IPS-18c (cell line): ENCODE measurements at regions not wholly inside any gene's neighbourhood (a gene's known extent, or its start where the extent isn't known, plus 50 kb on each side); places are given as distances from the start of the nearest gene placed in this dataset.

ENCODE experiments used
- H3K4me3 ChIP-seq: 2 replicates; pipeline ENCODE4 v1.7.0; 2013; ENCODE audit warnings: low read depth, mild to moderate bottlenecking, low read length, moderate library complexity; ENCODE audit not compliant: insufficient read depth
- H3K9me3 ChIP-seq: one replicate; pipeline ENCODE4 v1.6.1; 2013; ENCODE audit warnings: mild to moderate bottlenecking, low read length, moderate library complexity; ENCODE audit not compliant: control insufficient read depth, insufficient read depth

GRCh38 chr5:167821669-167822068 is 469.8 kb upstream of the WWC1 start:
- Histone ChIP-seq H3K4me3 (no peak overlapping the region), H3K9me3 (no peaks in the 10 kb centered on the region)

GRCh38 chr5:167822241-167822640 is 469.2 kb upstream of the WWC1 start:
- no peak overlapping the region for H3K4me3 ChIP-seq
- H3K9me3 ChIP-seq: no peaks in the 10 kb centered on the region

GRCh38 chr5:167823405-167823804 is 468.0 kb upstream of the WWC1 start:
- no peaks in the 10 kb centered on the region for H3K9me3 ChIP-seq
- no peak overlapping the region for H3K4me3 ChIP-seq

- Histone ChIP-seq H3K9me3 (no peaks in the 10 kb centered on the region), H3K4me3 (no peak overlapping the region)
These were observed 463.7 kb upstream of the WWC1 start for GRCh38 chr5:167827766-167828165.

GRCh38 chr5:167831754-167832504 is 459.5 kb upstream of the WWC1 start:
- Histone ChIP-seq H3K9me3 (no peaks in the 10 kb centered on the region), H3K4me3 (no peak overlapping the region)

- Histone ChIP-seq H3K9me3 (no peaks in the 10 kb centered on the region), H3K4me3 (no peak overlapping the region)
These were observed 458.8 kb upstream of the WWC1 start for GRCh38 chr5:167832609-167833008.

- Histone ChIP-seq H3K4me3 (no peak overlapping the region), H3K9me3 (no peaks in the 10 kb centered on the region)
These were observed 458.0 kb upstream of the WWC1 start for GRCh38 chr5:167833456-167833855.

- Histone ChIP-seq H3K4me3 (no peak overlapping the region), H3K9me3 (no peaks in the 10 kb centered on the region)
These were observed 456.3 kb upstream of the WWC1 start for GRCh38 chr5:167835146-167835545.

- no peak overlapping the region for H3K4me3 ChIP-seq
- H3K9me3 ChIP-seq: no peaks in the 10 kb centered on the region
These were observed 454.3 kb upstream of the WWC1 start for GRCh38 chr5:167837127-167837526.

GRCh38 chr5:167839065-167839464 is 452.4 kb upstream of the WWC1 start:
- no peak overlapping the region for H3K4me3 ChIP-seq
- H3K9me3 ChIP-seq: no peaks in the 10 kb centered on the region

GRCh38 chr5:167840527-167841130 is 450.8 kb upstream of the WWC1 start:
- Histone ChIP-seq H3K9me3 (no peaks in the 10 kb centered on the region), H3K4me3 (no peak overlapping the region)

- Histone ChIP-seq H3K4me3 (no peak overlapping the region), H3K9me3 (no peaks in the 10 kb centered on the region)
These were observed 447.4 kb upstream of the WWC1 start for GRCh38 chr5:167843881-167844572.

- Histone ChIP-seq H3K4me3 (no peak overlapping the region), H3K9me3 (no peaks in the 10 kb centered on the region)
These were observed 445.5 kb upstream of the WWC1 start for GRCh38 chr5:167845952-167846351.

GRCh38 chr5:167849874-167850273 is 441.6 kb upstream of the WWC1 start:
- no peak overlapping the region for H3K4me3 ChIP-seq
- H3K9me3 ChIP-seq: no peaks in the 10 kb centered on the region

GRCh38 chr5:167850911-167851310 is 440.5 kb upstream of the WWC1 start:
- Histone ChIP-seq H3K9me3 (no peaks in the 10 kb centered on the region), H3K4me3 (no peak overlapping the region)

GRCh38 chr5:167851416-167851815 is 440.0 kb upstream of the WWC1 start:
- H3K4me3 ChIP-seq: no peak overlapping the region
- no peaks in the 10 kb centered on the region for H3K9me3 ChIP-seq

- Histone ChIP-seq H3K9me3 (no peaks in the 10 kb centered on the region), H3K4me3 (no peak overlapping the region)
These were observed 438.9 kb upstream of the WWC1 start for GRCh38 chr5:167852515-167852914.

- Histone ChIP-seq H3K4me3 (no peak overlapping the region), H3K9me3 (no peaks in the 10 kb centered on the region)
These were observed 438.0 kb upstream of the WWC1 start for GRCh38 chr5:167853421-167853820.
